ENCODE measurements at regions not wholly inside any gene's neighbourhood (a gene's known extent, or its start where the extent isn't known, plus 50 kb on each side); places are given as distances from the start of the nearest gene placed in this dataset.
A peak's percentile ranks its signal among the peaks of the same experiment; 100 is the strongest.

- no peak overlapping the region for H3K27ac ChIP-seq (ENCODE audit: low read depth, low read length)
- CTCF ChIA-PET = no interaction called here
- H3K9me3 Mint-ChIP-seq = no peaks in the 10 kb centered on the region
- H3K36me3 Mint-ChIP-seq = no peaks in the 10 kb centered on the region
- no peak overlapping the region for H3K4me3 ChIP-seq (ENCODE audit: low read length)
- no peak for DNase-seq
- no peaks in the 10 kb centered on the region for H3K36me3 ChIP-seq (ENCODE audit: insufficient read depth, low read length)
- POLR2A ChIA-PET = no interaction called here
- H3K4me1 Mint-ChIP-seq = peaks cover 0 to 3% (median 0%) of the 10 kb centered on the region in 3 donors
- H3K27ac Mint-ChIP-seq = no peak overlapping the region
- H3K27me3 Mint-ChIP-seq = peaks cover 5 to 35% of the 10 kb centered on the region in 2 donors
- no peaks in the 10 kb centered on the region for H3K27me3 ChIP-seq (ENCODE audit: insufficient read depth, low read length, poor library complexity, severe bottlenecking)
- no peak overlapping the region for H3K4me3 Mint-ChIP-seq
- H3K4me1 ChIP-seq (ENCODE audit: insufficient read depth, low read length) = no peaks in the 10 kb centered on the region
- no peaks in the 10 kb centered on the region for H3K9me3 ChIP-seq (ENCODE audit: low read length)
These were observed 50.0 kb upstream of the BET1 start for GRCh38 chr7:94054130-94054529.

- H3K4me3 ChIP-seq (ENCODE audit: low read length) = no peak overlapping the region
- H3K27me3 ChIP-seq (ENCODE audit: insufficient read depth, low read length, poor library complexity, severe bottlenecking) = no peaks in the 10 kb centered on the region
- H3K9me3 ChIP-seq (ENCODE audit: low read length) = no peaks in the 10 kb centered on the region
- no peaks in the 10 kb centered on the region for H3K36me3 Mint-ChIP-seq
- no peak overlapping the region for H3K27ac ChIP-seq (ENCODE audit: low read depth, low read length)
- no peaks in the 10 kb centered on the region for H3K36me3 ChIP-seq (ENCODE audit: insufficient read depth, low read length)
- H3K4me3 Mint-ChIP-seq = no peak overlapping the region
- no peak for DNase-seq
- H3K27ac Mint-ChIP-seq = no peak overlapping the region
- H3K9me3 Mint-ChIP-seq = no peaks in the 10 kb centered on the region
- H3K27me3 Mint-ChIP-seq = peaks cover 1 to 27% of the 10 kb centered on the region in 2 donors
- ChIA-PET CTCF (no interaction called here), POLR2A (interaction anchor here (0.7 kb wide), 1 partner anchor 17 kb away, joined by 3 read pairs; no protein-coding TSS in a partner anchor)
- H3K4me1 ChIP-seq (ENCODE audit: insufficient read depth, low read length) = no peaks in the 10 kb centered on the region
- H3K4me1 Mint-ChIP-seq = no peaks in the 10 kb centered on the region
These were observed 51.8 kb upstream of the BET1 start for GRCh38 chr7:94055963-94056362.

GRCh38 chr7:94056796-94057207 is 52.6 kb upstream of the BET1 start:
- peaks cover 1 to 34% of the 10 kb centered on the region in 2 donors for H3K27me3 Mint-ChIP-seq
- no peaks in the 10 kb centered on the region for H3K4me1 Mint-ChIP-seq
- no peak for DNase-seq
- CTCF ChIA-PET = no interaction called here
- Histone ChIP-seq H3K4me1 (ENCODE audit: insufficient read depth, low read length) (no peaks in the 10 kb centered on the region), H3K4me3 (ENCODE audit: low read length) (no peak overlapping the region), H3K27ac (ENCODE audit: low read depth, low read length) (no peak overlapping the region), H3K9me3 (ENCODE audit: low read length) (no peaks in the 10 kb centered on the region), H3K27me3 (ENCODE audit: insufficient read depth, low read length, poor library complexity, severe bottlenecking) (no peaks in the 10 kb centered on the region), H3K36me3 (ENCODE audit: insufficient read depth, low read length) (no peaks in the 10 kb centered on the region)
- no peaks in the 10 kb centered on the region for H3K36me3 Mint-ChIP-seq
- POLR2A ChIA-PET = no interaction called here
- H3K27ac Mint-ChIP-seq = no peak overlapping the region
- no peak overlapping the region for H3K4me3 Mint-ChIP-seq
- H3K9me3 Mint-ChIP-seq = no peaks in the 10 kb centered on the region

- Mint-ChIP-seq H3K4me3 (no peak overlapping the region), H3K9me3 (no peaks in the 10 kb centered on the region), H3K27ac (peak overlapping the region in 1 of 8 donors; percentile 8), H3K27me3 (peaks cover 3 to 40% of the 10 kb centered on the region in 2 donors), H3K36me3 (no peaks in the 10 kb centered on the region), H3K4me1 (no peaks in the 10 kb centered on the region)
- no peaks in the 10 kb centered on the region for H3K36me3 ChIP-seq (ENCODE audit: insufficient read depth, low read length)
- no peak overlapping the region for H3K27ac ChIP-seq (ENCODE audit: low read depth, low read length)
- H3K4me3 ChIP-seq (ENCODE audit: low read length) = no peak overlapping the region
- H3K4me1 ChIP-seq (ENCODE audit: insufficient read depth, low read length) = no peaks in the 10 kb centered on the region
- ChIA-PET POLR2A (no interaction called here), CTCF (no interaction called here)
- no peaks in the 10 kb centered on the region for H3K27me3 ChIP-seq (ENCODE audit: insufficient read depth, low read length, poor library complexity, severe bottlenecking)
- H3K9me3 ChIP-seq (ENCODE audit: low read length) = no peaks in the 10 kb centered on the region
- no peak for DNase-seq
These were observed 53.8 kb upstream of the BET1 start for GRCh38 chr7:94057955-94058354.

- no peaks in the 10 kb centered on the region for H3K9me3 Mint-ChIP-seq
- H3K27ac Mint-ChIP-seq = no peak overlapping the region
- no peaks in the 10 kb centered on the region for H3K9me3 ChIP-seq (ENCODE audit: low read length)
- no peaks in the 10 kb centered on the region for H3K27me3 ChIP-seq (ENCODE audit: insufficient read depth, low read length, poor library complexity, severe bottlenecking)
- no peak overlapping the region for H3K27ac ChIP-seq (ENCODE audit: low read depth, low read length)
- no peak for DNase-seq
- ChIA-PET POLR2A (no interaction called here), CTCF (interaction anchor here (1.5 kb wide), 1 partner anchor 10 kb away, joined by 4 read pairs; no protein-coding TSS in a partner anchor)
- peaks cover 3% of the 10 kb centered on the region for H3K4me1 ChIP-seq (ENCODE audit: insufficient read depth, low read length)
- peaks cover 7 to 9% (median 7%) of the 10 kb centered on the region in 3 donors for H3K4me1 Mint-ChIP-seq
- no peak overlapping the region for H3K4me3 Mint-ChIP-seq
- no peaks in the 10 kb centered on the region for H3K36me3 ChIP-seq (ENCODE audit: insufficient read depth, low read length)
- H3K36me3 Mint-ChIP-seq = no peaks in the 10 kb centered on the region
- peaks cover 3 to 35% of the 10 kb centered on the region in 2 donors for H3K27me3 Mint-ChIP-seq
- no peak overlapping the region for H3K4me3 ChIP-seq (ENCODE audit: low read length)
These were observed 55.6 kb upstream of the BET1 start for GRCh38 chr7:94059746-94060145.

- no peak for DNase-seq
- Histone ChIP-seq H3K4me3 (ENCODE audit: low read length) (no peak overlapping the region), H3K9me3 (ENCODE audit: low read length) (no peaks in the 10 kb centered on the region), H3K27me3 (ENCODE audit: insufficient read depth, low read length, poor library complexity, severe bottlenecking) (no peaks in the 10 kb centered on the region), H3K27ac (ENCODE audit: low read depth, low read length) (no peak overlapping the region), H3K36me3 (ENCODE audit: insufficient read depth, low read length) (no peaks in the 10 kb centered on the region), H3K4me1 (ENCODE audit: insufficient read depth, low read length) (peaks cover 3% of the 10 kb centered on the region)
- Mint-ChIP-seq H3K27ac (no peak overlapping the region), H3K36me3 (no peaks in the 10 kb centered on the region), H3K4me1 (peaks cover 16 to 18% (median 17%) of the 10 kb centered on the region in 3 donors), H3K4me3 (no peak overlapping the region), H3K9me3 (no peaks in the 10 kb centered on the region), H3K27me3 (peaks cover 3 to 35% of the 10 kb centered on the region in 2 donors)
- ChIA-PET POLR2A (no interaction called here), CTCF (interaction anchor here (1.5 kb wide), 1 partner anchor 9 kb away, joined by 4 read pairs; no protein-coding TSS in a partner anchor)
These were observed 56.6 kb upstream of the BET1 start for GRCh38 chr7:94060752-94061151.

- ChIA-PET POLR2A (no interaction called here), CTCF (interaction anchor here (1.5 kb wide), 1 partner anchor 8 kb away, joined by 4 read pairs; no protein-coding TSS in a partner anchor)
- no peaks in the 10 kb centered on the region for H3K9me3 ChIP-seq (ENCODE audit: low read length)
- H3K36me3 ChIP-seq (ENCODE audit: insufficient read depth, low read length) = no peaks in the 10 kb centered on the region
- H3K27ac ChIP-seq (ENCODE audit: low read depth, low read length) = no peak overlapping the region
- peaks cover 3 to 35% of the 10 kb centered on the region in 2 donors for H3K27me3 Mint-ChIP-seq
- H3K27ac Mint-ChIP-seq = no peak overlapping the region
- no peak overlapping the region for H3K4me3 Mint-ChIP-seq
- peaks cover 16 to 19% (median 18%) of the 10 kb centered on the region in 3 donors for H3K4me1 Mint-ChIP-seq
- H3K9me3 Mint-ChIP-seq = no peaks in the 10 kb centered on the region
- H3K4me3 ChIP-seq (ENCODE audit: low read length) = no peak overlapping the region
- H3K36me3 Mint-ChIP-seq = no peaks in the 10 kb centered on the region
- H3K4me1 ChIP-seq (ENCODE audit: insufficient read depth, low read length) = peaks cover 3% of the 10 kb centered on the region
- no peaks in the 10 kb centered on the region for H3K27me3 ChIP-seq (ENCODE audit: insufficient read depth, low read length, poor library complexity, severe bottlenecking)
- no peak for DNase-seq
These were observed 57.2 kb upstream of the BET1 start for GRCh38 chr7:94061326-94061725.

GRCh38 chr7:94062372-94062771 is 58.2 kb upstream of the BET1 start:
- H3K4me1 Mint-ChIP-seq = peaks cover 16 to 19% (median 18%) of the 10 kb centered on the region in 3 donors
- no peak for DNase-seq
- Histone ChIP-seq H3K4me1 (ENCODE audit: insufficient read depth, low read length) (peaks cover 3% of the 10 kb centered on the region), H3K27ac (ENCODE audit: low read depth, low read length) (no peak overlapping the region), H3K4me3 (ENCODE audit: low read length) (no peak overlapping the region), H3K36me3 (ENCODE audit: insufficient read depth, low read length) (no peaks in the 10 kb centered on the region), H3K27me3 (ENCODE audit: insufficient read depth, low read length, poor library complexity, severe bottlenecking) (no peaks in the 10 kb centered on the region), H3K9me3 (ENCODE audit: low read length) (no peaks in the 10 kb centered on the region)
- H3K9me3 Mint-ChIP-seq = no peaks in the 10 kb centered on the region
- no peaks in the 10 kb centered on the region for H3K36me3 Mint-ChIP-seq
- H3K27me3 Mint-ChIP-seq = peaks cover 3 to 34% of the 10 kb centered on the region in 2 donors
- CTCF ChIA-PET = no interaction called here
- POLR2A ChIA-PET = no interaction called here
- H3K27ac Mint-ChIP-seq = no peak overlapping the region
- H3K4me3 Mint-ChIP-seq = no peak overlapping the region
